Ascending aorta (tissue), 2 donors: ENCODE measurements at regions not wholly inside any gene's neighbourhood (a gene's known extent, or its start where the extent isn't known, plus 50 kb on each side); places are given as distances from the start of the nearest gene placed in this dataset.

ENCODE experiments used
- DNase-seq, 2 donors: peaks; one replicate each; pipeline ENCODE4 v3.0.0-alpha.2; 2019; ENCODE audit warnings: low spot score in 2 of 2
- H3K27ac ChIP-seq, 2 donors: fragments of 200-600 bp; sonication (generic); one replicate each; pipeline ENCODE4 v1.5.1; 2016 to 2017; ENCODE audit warnings: mild to moderate bottlenecking in 1 of 2
- H3K27me3 ChIP-seq: fragments of 200-600 bp; sonication (generic); one replicate; pipeline ENCODE4 v1.5.1; 2017
- H3K36me3 ChIP-seq, 2 donors: fragments of 200-600 bp; sonication (generic); one replicate each; pipeline ENCODE4 v1.5.1; 2016
- H3K4me1 ChIP-seq, 2 donors: fragments of 200-600 bp; sonication (generic); one replicate each; pipeline ENCODE4 v1.5.1; 2016 to 2017; ENCODE audit warnings: mild to moderate bottlenecking in 1 of 2
- H3K4me3 ChIP-seq, 2 donors: fragments of 200-600 bp; sonication (generic); one replicate each; pipeline ENCODE4 v1.5.1; 2016 to 2017; ENCODE audit warnings: mild to moderate bottlenecking in 1 of 2
- H3K9me3 ChIP-seq, 2 donors: fragments of 200-600 bp; sonication (generic); one replicate each; pipeline ENCODE4 v1.5.1; 2016
- CTCF ChIP-seq, 3 experiments: fragments of 200-600 bp in 2 of 3; fragments of 450-650 bp in 1 of 3; sonication (generic) in 2 of 3; IDR thresholded peaks; one replicate each; pipeline ENCODE4 v1.5.1; 2016 to 2019; ENCODE audit warnings: antibody characterized with exemption in 3 of 3, mild to moderate bottlenecking in 1 of 3, moderate library complexity in 1 of 3
- intact Hi-C: fragments of 100-400 bp; cut with DNase I; formaldehyde crosslinking; loops from one replicate; pipeline ENCODE4 v1.15.1; 2023

- Histone ChIP-seq H3K27ac (peak overlapping the region in 1 of 2 donors; percentile 61), H3K9me3 (no peaks in the 10 kb centered on the region), H3K36me3 (no peaks in the 10 kb centered on the region), H3K27me3 (no peaks in the 10 kb centered on the region), H3K4me1 (peaks cover 6 to 26% of the 10 kb centered on the region in 2 donors), H3K4me3 (no peak overlapping the region)
- TF ChIP-seq CTCF (IDR thresholded peaks at IDR 0.05), result no peak
- intact Hi-C loops, result loop anchor here (5.0 kb wide), 1 partner anchor 676 kb away; the partner anchor contains the start of gene AKIRIN2
- DNase-seq, result no peak
Measured at GRCh38 chr6:88378639-88379038, 212.5 kb upstream of the CNR1 start.

GRCh38 chr6:88377976-88378568 is 211.9 kb upstream of the CNR1 start:
- H3K4me1 ChIP-seq, result peaks cover 6 to 26% of the 10 kb centered on the region in 2 donors
- TF ChIP-seq CTCF (IDR thresholded peaks at IDR 0.05), result no peak
- no peaks in the 10 kb centered on the region for H3K9me3 ChIP-seq
- no peak for DNase-seq
- intact Hi-C loops, result loop anchor here (5.0 kb wide), 1 partner anchor 676 kb away; the partner anchor contains the start of gene AKIRIN2
- H3K27ac ChIP-seq, result peak overlapping the region in 1 of 2 donors; percentile 75
- no peaks in the 10 kb centered on the region for H3K36me3 ChIP-seq
- H3K4me3 ChIP-seq, result no peak overlapping the region
- H3K27me3 ChIP-seq, result no peaks in the 10 kb centered on the region

- Histone ChIP-seq H3K4me1 (peaks cover 6 to 26% of the 10 kb centered on the region in 2 donors), H3K27me3 (no peaks in the 10 kb centered on the region), H3K27ac (peak overlapping the region; percentile 58 to 75), H3K9me3 (no peaks in the 10 kb centered on the region), H3K36me3 (no peaks in the 10 kb centered on the region), H3K4me3 (no peak overlapping the region)
- TF ChIP-seq CTCF (IDR thresholded peaks at IDR 0.05), result no peak
- no peak for DNase-seq
- intact Hi-C loops, result loop anchor here (5.0 kb wide), 1 partner anchor 675 kb away; the partner anchor contains the start of gene AKIRIN2
Measured at GRCh38 chr6:88376768-88377387, 210.7 kb upstream of the CNR1 start.

GRCh38 chr6:88376197-88376596 is 210.1 kb upstream of the CNR1 start:
- no peaks in the 10 kb centered on the region for H3K27me3 ChIP-seq
- peaks cover 5 to 26% of the 10 kb centered on the region in 2 donors for H3K4me1 ChIP-seq
- peak overlapping the region; percentile 58 to 75 for H3K27ac ChIP-seq

GRCh38 chr6:88374553-88374952 is 208.4 kb upstream of the CNR1 start:
- H3K27ac ChIP-seq, result no peak overlapping the region
- no peaks in the 10 kb centered on the region for H3K9me3 ChIP-seq
- no peaks in the 10 kb centered on the region for H3K36me3 ChIP-seq
- intact Hi-C loops, result no loop called here
- H3K4me3 ChIP-seq, result no peak overlapping the region
- no peaks in the 10 kb centered on the region for H3K27me3 ChIP-seq
- DNase-seq, result no peak
- peaks cover 0 to 15% of the 10 kb centered on the region in 2 donors for H3K4me1 ChIP-seq
- no peak for TF ChIP-seq CTCF (IDR thresholded peaks at IDR 0.05)

More at GRCh38 chr6:88376197-88376596, 210.1 kb upstream of the CNR1 start:
- no peak for DNase-seq
- H3K4me3 ChIP-seq, result no peak overlapping the region
- no peak for TF ChIP-seq CTCF (IDR thresholded peaks at IDR 0.05)
- H3K9me3 ChIP-seq, result no peaks in the 10 kb centered on the region
- intact Hi-C loops, result loop anchor here (5.0 kb wide), 1 partner anchor 674 kb away; the partner anchor contains the start of gene AKIRIN2
- H3K36me3 ChIP-seq, result no peaks in the 10 kb centered on the region
